ENCODE measurements at regions not wholly inside any gene's neighbourhood (a gene's known extent, or its start where the extent isn't known, plus 50 kb on each side); places are given as distances from the start of the nearest gene placed in this dataset.

DNA sequence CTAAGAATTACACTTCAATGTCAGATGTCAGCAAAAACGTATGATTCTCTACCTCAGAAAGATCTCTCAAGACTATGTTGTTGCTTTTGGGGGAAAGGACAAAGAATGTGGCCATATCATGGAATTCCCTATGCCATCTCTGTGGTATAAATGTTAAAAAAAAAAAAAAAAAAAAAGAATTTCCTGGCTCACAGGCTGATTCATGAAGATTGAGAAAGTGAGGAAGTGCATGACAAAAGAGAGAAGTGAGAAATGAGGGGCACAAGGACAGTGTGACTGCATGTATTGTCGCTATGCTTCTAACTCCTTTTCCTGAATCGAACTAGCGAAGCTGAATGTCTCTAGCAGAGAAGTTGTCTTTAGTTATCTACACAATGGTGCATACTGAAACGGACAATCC lies 80.6 kb upstream of the CARD18 start:
- TF ChIP-seq, protein P1, sequence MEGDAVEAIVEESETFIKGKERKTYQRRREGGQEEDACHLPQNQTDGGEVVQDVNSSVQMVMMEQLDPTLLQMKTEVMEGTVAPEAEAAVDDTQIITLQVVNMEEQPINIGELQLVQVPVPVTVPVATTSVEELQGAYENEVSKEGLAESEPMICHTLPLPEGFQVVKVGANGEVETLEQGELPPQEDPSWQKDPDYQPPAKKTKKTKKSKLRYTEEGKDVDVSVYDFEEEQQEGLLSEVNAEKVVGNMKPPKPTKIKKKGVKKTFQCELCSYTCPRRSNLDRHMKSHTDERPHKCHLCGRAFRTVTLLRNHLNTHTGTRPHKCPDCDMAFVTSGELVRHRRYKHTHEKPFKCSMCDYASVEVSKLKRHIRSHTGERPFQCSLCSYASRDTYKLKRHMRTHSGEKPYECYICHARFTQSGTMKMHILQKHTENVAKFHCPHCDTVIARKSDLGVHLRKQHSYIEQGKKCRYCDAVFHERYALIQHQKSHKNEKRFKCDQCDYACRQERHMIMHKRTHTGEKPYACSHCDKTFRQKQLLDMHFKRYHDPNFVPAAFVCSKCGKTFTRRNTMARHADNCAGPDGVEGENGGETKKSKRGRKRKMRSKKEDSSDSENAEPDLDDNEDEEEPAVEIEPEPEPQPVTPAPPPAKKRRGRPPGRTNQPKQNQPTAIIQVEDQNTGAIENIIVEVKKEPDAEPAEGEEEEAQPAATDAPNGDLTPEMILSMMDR (IDR thresholded peaks at IDR 0.05) = no peak
- TF ChIP-seq EZH2 (IDR thresholded peaks at IDR 0.05; ENCODE audit: borderline replicate concordance, insufficient read depth, low read depth, low read length, poor library complexity, severe bottlenecking) = no peak

Data from B cell (primary cell).